Large intestine (tissue), 3 donors: ENCODE measurements at regions not wholly inside any gene's neighbourhood (a gene's known extent, or its start where the extent isn't known, plus 50 kb on each side); places are given as distances from the start of the nearest gene placed in this dataset.

Experiments used
- DNase-seq, 2 donors: peaks; one replicate each; pipeline versions ENCODE4 v3.0.0 to v3.0.0-alpha.2; 2013
- H3K27ac ChIP-seq: one replicate; pipeline ENCODE4 v1.5.1; 2013; ENCODE audit warnings: low read length
- H3K27me3 ChIP-seq: 2 replicates; pipeline ENCODE4 v1.6.1; 2013; ENCODE audit warnings: low read length; ENCODE audit not compliant: control insufficient read depth, insufficient read depth
- H3K36me3 ChIP-seq: 2 replicates; pipeline ENCODE4 v1.6.1; 2013; ENCODE audit warnings: low read length; ENCODE audit not compliant: control insufficient read depth, insufficient read depth
- H3K4me1 ChIP-seq: one replicate; pipeline ENCODE4 v1.6.1; 2013; ENCODE audit warnings: low read length; ENCODE audit not compliant: control insufficient read depth, insufficient read depth
- H3K4me3 ChIP-seq: one replicate; pipeline ENCODE4 v1.5.1; 2013; ENCODE audit warnings: low read length
- H3K9me3 ChIP-seq: one replicate; pipeline ENCODE4 v1.6.1; 2013; ENCODE audit warnings: mild to moderate bottlenecking, low read depth, low read length, moderate library complexity; ENCODE audit not compliant: control insufficient read depth
- WGBS: methylation state at CpG from one replicate; pipeline ENCODE4 v1.1.5; 2013; ENCODE audit warnings: low lambda C conversion rate; ENCODE audit not compliant: insufficient coverage; 5-methylcytosine and 5-hydroxymethylcytosine counted together

DNA sequence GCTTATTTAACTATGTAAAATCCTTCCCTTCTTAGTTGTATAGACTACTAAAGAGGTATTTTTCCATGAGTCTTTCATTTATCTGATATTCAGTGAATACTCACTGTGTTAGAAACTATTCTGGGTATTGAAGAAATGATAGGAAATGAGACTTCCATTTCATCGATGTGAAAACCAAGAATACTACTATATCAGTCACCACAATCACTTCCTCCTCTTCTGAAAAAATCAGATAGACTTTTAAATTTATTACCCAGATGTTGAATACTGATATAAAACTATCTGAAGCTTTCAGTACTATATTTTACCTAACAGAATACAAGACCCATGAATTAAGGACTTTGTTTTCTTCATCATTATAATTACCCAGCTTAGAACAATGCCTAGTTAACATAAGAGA is 1801.1 kb upstream of the CELF4 start:
- DNase-seq, result no peak
- no peak overlapping the region for H3K4me3 ChIP-seq
- H3K27ac ChIP-seq, result no peak overlapping the region
- H3K4me1 ChIP-seq, result no peaks in the 10 kb centered on the region
- no peaks in the 10 kb centered on the region for H3K36me3 ChIP-seq
- H3K9me3 ChIP-seq, result no peaks in the 10 kb centered on the region
- no CpG with 5 or more reads among the region's 1 CpG for WGBS
- H3K27me3 ChIP-seq, result no peaks in the 10 kb centered on the region

DNA sequence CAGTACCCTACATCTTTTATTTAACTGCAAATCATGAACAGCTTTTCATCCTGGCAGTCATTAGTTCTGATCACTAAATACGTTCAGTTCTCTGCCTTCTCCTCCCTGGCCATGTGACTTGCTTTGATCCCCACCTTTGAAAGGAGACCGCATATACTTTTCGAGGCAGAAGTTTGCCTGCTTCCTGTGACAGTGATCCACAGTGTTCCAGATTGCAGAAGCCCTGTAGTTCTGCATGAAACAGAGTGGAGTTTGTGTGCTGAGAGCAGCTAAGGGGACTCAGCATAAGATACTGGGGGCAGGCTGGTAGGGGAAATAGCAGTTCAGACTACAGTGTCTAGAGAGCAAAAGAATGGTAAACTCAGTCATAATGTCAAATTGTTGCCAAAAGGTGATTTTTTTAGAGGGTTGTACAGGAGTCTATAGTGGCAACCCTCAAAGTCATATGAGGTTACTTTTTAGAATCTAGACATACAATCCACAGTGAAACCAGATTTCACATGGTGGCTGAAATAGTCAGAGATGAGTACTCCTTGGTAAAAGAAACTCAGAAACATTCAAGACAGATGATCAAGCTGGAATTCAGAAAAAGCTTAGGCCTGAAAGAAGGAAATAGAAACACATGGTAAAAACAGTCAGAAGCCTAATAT is 1800.4 kb upstream of the CELF4 start:
- Histone ChIP-seq H3K27me3 (no peaks in the 10 kb centered on the region), H3K9me3 (no peaks in the 10 kb centered on the region), H3K27ac (no peak overlapping the region), H3K4me3 (no peak overlapping the region), H3K36me3 (no peaks in the 10 kb centered on the region), H3K4me1 (no peaks in the 10 kb centered on the region)
- WGBS, result no CpG with 5 or more reads among the region's 3 CpGs
- no peak for DNase-seq

DNA sequence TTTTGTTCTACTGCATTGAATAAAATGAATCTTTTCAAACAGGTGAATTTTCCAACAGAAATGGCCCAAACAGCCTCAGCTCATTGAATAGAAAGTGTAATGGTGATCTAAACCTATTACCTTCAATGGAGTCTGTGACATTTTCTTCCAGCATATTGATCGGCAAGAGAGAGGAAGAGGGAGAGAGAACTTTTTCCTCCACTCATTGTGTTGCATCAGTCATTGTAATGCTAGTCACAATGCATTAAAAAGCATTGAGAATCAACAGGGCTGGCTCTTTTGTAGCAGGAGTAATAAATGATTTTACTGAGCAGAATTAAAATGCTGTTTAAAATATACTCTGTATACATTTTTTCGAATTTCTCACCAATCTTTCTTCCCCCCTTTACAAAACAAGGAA is 1794.5 kb upstream of the CELF4 start:
- DNase-seq, result no peak
- H3K27me3 ChIP-seq, result no peaks in the 10 kb centered on the region
- 83% methylated on average over 1 of the region's 2 CpGs for WGBS
- H3K36me3 ChIP-seq, result no peaks in the 10 kb centered on the region
- H3K4me3 ChIP-seq, result no peak overlapping the region
- no peak overlapping the region for H3K27ac ChIP-seq
- no peaks in the 10 kb centered on the region for H3K4me1 ChIP-seq
- no peaks in the 10 kb centered on the region for H3K9me3 ChIP-seq

DNA sequence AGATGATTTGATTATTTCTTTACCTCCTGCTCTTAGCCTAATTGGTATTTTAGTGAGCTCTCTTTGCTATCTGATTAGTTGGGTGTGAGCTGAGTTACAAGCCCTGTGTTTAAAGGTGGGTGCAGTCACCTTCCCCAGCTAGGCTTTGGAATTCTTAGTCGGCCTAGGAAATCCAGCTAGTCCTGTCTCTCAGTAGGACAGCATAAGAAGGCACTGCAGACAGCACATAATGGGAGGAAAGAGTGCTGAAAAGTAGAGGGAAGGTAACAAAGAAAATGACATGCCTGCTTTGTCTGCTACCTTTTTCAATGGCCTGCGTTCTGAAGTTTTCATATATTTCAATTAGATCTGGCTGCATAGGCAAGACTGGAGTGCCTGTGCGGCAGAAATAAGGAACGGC is 1794.0 kb upstream of the CELF4 start:
- Histone ChIP-seq H3K4me3 (no peak overlapping the region), H3K4me1 (no peaks in the 10 kb centered on the region), H3K27me3 (no peaks in the 10 kb centered on the region), H3K9me3 (no peaks in the 10 kb centered on the region), H3K36me3 (no peaks in the 10 kb centered on the region), H3K27ac (no peak overlapping the region)
- WGBS, result 100% methylated on average over 3 of the region's 4 CpGs
- no peak for DNase-seq

DNA sequence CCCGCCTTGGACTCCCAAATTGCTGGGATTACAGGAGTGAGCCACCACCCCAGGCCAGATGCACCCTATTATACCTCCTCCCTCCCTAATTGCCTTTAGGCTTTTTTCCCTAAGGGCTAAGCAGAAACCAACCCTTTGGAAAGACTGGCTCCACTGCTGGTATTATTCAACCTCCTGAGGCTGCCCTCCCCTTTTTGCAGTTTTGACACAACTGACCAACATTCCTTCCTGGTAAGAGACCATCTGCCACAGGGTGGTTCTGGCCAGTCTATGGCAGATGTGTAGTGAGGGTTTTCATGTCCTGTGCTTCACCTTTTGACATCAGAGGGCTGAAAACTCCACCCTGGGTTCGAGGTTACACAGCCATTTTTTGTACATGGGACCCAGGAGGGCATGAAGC is 1785.3 kb upstream of the CELF4 start:
- no peaks in the 10 kb centered on the region for H3K27me3 ChIP-seq
- H3K9me3 ChIP-seq, result no peaks in the 10 kb centered on the region
- H3K36me3 ChIP-seq, result no peaks in the 10 kb centered on the region
- no CpG with 5 or more reads among the region's 2 CpGs for WGBS
- no peak overlapping the region for H3K4me3 ChIP-seq
- H3K27ac ChIP-seq, result no peak overlapping the region
- H3K4me1 ChIP-seq, result peaks cover 2% of the 10 kb centered on the region
- no peak for DNase-seq

DNA sequence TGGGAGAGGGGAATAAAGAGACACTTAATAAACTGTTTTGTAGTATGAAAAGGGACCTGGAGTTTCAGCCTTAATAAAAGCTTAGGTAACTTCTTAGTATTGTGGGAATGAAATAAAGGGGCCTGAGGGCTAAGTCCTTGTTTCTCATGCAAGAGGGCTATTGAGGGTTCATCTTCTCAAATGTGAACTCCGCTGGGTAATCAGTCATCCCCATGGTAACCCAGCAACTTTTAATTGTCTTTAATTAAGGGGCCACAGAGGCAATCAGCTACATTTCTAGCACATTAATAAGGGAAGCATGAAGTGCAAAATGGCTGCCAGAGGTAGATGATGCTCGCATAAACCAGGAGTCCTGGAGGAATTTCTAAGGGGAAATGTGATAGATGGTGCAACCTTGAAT is 1784.2 kb upstream of the CELF4 start:
- H3K4me3 ChIP-seq, result no peak overlapping the region
- H3K4me1 ChIP-seq, result peaks cover 9% of the 10 kb centered on the region
- no peaks in the 10 kb centered on the region for H3K27me3 ChIP-seq
- no peak overlapping the region for H3K27ac ChIP-seq
- no peaks in the 10 kb centered on the region for H3K36me3 ChIP-seq
- no peaks in the 10 kb centered on the region for H3K9me3 ChIP-seq
- no peak for DNase-seq
- WGBS, result 100% methylated on average over 1 of the region's 2 CpGs

DNA sequence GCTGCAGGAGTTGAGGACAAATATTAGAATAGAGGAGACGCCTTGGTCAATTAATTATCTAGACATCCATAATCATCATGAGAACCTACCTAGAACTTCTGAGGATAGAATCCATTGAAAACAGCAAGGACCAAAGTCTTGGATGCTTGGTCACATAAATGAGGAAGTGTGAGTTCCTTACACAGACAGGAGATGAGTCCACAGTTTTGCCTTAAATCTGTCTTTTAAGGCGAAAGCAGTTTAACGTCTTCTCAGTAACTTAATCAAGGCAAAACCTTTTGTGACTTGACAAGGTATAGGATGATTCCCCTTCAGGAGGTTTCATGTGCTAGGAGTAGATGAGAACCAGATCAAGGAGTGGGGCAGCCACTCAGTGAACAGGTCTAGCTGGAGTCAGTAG is 1783.2 kb upstream of the CELF4 start:
- WGBS, result no CpG with 5 or more reads among the region's 3 CpGs
- H3K36me3 ChIP-seq, result no peaks in the 10 kb centered on the region
- peaks cover 13% of the 10 kb centered on the region for H3K4me1 ChIP-seq
- DNase-seq, result no peak
- H3K4me3 ChIP-seq, result no peak overlapping the region
- no peaks in the 10 kb centered on the region for H3K9me3 ChIP-seq
- no peaks in the 10 kb centered on the region for H3K27me3 ChIP-seq
- no peak overlapping the region for H3K27ac ChIP-seq

DNA sequence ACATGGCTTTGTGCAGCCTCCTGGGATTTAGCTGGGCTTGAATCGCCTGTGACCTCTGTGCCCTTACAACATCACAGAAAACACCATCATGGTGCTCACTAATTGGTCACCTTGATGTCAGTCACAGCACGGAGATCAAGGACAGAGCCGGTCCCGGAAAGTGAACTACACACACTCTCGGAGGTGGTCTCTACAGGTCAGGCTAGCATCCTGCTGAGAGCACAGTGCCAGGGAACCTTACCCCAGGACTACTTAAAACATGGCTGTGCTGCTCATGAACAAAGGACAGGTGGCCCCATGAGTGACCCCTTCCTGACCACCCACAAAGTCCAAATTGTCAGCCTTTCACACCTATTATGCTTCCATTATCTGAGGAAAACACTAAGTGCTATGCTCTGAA is 1782.1 kb upstream of the CELF4 start:
- no peak for DNase-seq
- Histone ChIP-seq H3K36me3 (no peaks in the 10 kb centered on the region), H3K4me3 (no peak overlapping the region), H3K9me3 (no peaks in the 10 kb centered on the region), H3K27ac (no peak overlapping the region), H3K27me3 (no peaks in the 10 kb centered on the region), H3K4me1 (peaks cover 15% of the 10 kb centered on the region)
- no CpG with 5 or more reads among the region's 5 CpGs for WGBS

DNA sequence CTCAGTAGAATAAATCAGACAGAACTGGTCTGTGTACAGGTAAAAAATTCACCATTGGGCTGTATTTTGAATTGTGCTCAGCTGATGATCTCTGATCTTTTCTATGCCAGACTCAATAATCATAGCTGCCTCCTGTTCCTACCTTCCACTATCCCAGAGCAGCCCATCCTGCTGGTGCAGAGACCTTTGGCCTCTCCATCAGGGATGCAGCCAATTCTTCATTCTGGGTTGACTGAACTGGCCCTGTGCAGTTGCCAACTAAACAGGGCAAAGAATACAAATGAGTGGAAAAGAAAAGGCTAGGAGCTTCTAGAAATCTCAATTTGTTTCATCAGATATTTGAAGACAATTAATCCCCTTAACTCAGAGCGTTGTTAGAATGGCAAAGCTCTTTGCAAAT is 1781.3 kb upstream of the CELF4 start:
- H3K36me3 ChIP-seq, result no peaks in the 10 kb centered on the region
- no CpG with 5 or more reads among the region's 1 CpG for WGBS
- no peak overlapping the region for H3K4me3 ChIP-seq
- DNase-seq, result no peak
- H3K27me3 ChIP-seq, result no peaks in the 10 kb centered on the region
- H3K27ac ChIP-seq, result no peak overlapping the region
- H3K9me3 ChIP-seq, result no peaks in the 10 kb centered on the region
- H3K4me1 ChIP-seq, result peaks cover 14% of the 10 kb centered on the region

DNA sequence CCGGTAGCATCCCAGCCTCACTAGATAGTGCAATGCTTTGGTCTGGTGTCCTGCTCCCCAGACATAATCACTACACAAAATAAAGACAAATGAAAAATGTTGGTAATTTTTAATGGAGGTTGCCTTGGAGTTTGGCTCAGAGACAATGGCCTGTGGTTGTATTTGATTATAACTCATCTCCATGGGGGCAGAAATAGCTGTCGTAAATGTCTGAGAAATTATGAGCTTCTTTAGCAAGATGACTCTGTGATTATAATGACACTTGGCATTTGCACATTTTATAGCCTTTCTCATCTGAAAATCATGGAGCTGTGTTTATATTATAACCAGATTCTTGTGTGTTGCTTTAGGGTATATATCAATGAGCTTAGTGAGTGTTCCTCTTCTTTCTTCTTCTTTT is 1779.7 kb upstream of the CELF4 start:
- no CpG with 5 or more reads among the region's 2 CpGs for WGBS
- Histone ChIP-seq H3K36me3 (no peaks in the 10 kb centered on the region), H3K9me3 (no peaks in the 10 kb centered on the region), H3K27ac (peak overlapping the region; percentile 39), H3K27me3 (no peaks in the 10 kb centered on the region), H3K4me3 (no peak overlapping the region), H3K4me1 (peaks cover 15% of the 10 kb centered on the region)
- peak in 1 of 2 donors; percentile 35 for DNase-seq

DNA sequence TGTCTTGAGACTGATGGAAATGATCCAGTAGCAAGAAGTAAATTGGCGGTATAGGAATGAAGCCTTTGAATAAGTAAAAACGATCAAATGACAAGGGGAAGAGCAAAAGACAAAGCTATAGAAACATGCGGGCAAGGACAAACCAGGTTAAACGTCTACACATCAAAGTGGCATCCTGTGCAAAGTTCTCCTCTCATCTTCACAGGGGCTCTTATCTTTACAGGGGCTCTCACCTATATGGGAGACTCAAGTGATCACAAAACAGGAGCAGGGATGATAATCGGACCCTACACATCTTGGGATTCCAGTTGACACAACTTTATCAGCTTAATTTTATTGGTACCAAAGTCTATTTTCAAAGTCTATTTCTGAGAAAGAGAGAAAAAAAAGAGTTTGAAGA is 1778.9 kb upstream of the CELF4 start:
- H3K4me3 ChIP-seq, result no peak overlapping the region
- WGBS, result 40% methylated on average over 1 of the region's 5 CpGs
- H3K9me3 ChIP-seq, result no peaks in the 10 kb centered on the region
- H3K27ac ChIP-seq, result peak overlapping the region; percentile 39
- H3K4me1 ChIP-seq, result peaks cover 21% of the 10 kb centered on the region
- no peaks in the 10 kb centered on the region for H3K36me3 ChIP-seq
- no peaks in the 10 kb centered on the region for H3K27me3 ChIP-seq
- DNase-seq, result peak; percentile 70 to 86
